HG03108 (cell line): ENCODE measurements at regions not wholly inside any gene's neighbourhood (a gene's known extent, or its start where the extent isn't known, plus 50 kb on each side); places are given as distances from the start of the nearest gene placed in this dataset.
"Not testable (repeated sequence)": the region's sequence is repeated elsewhere in the genome, so short reads cannot be mapped to it uniquely, and the experiment has no call there.

Source experiments
- ATAC-seq: cut with Tn5 transposase; IDR thresholded peaks from one replicate; pipeline ENCODE4 v1.9.1; 2021; ENCODE audit warnings: moderate library complexity; ENCODE audit not compliant: unreplicated experiment

GRCh38 chr4:156553659-156554058 is 417.9 kb downstream of the PDGFC start:
- no peak for ATAC-seq

GRCh38 chr4:156547891-156548290 is 423.7 kb downstream of the PDGFC start:
- no peak for ATAC-seq

- no peak for ATAC-seq
Measured at GRCh38 chr4:156547439-156547838, 424.2 kb downstream of the PDGFC start.

- no peak for ATAC-seq
Measured at GRCh38 chr4:156545003-156545785, 426.4 kb downstream of the PDGFC start.

- ATAC-seq = no peak
Measured at GRCh38 chr4:156539376-156539775, 432.2 kb downstream of the PDGFC start.

- ATAC-seq = no peak
Measured at GRCh38 chr4:156538651-156539257, 432.8 kb downstream of the PDGFC start.

- ATAC-seq = no peak
Measured at GRCh38 chr4:156538210-156538609, 433.4 kb downstream of the PDGFC start.

GRCh38 chr4:156537286-156537685 is 434.3 kb downstream of the PDGFC start:
- ATAC-seq = no peak

- no peak for ATAC-seq
Measured at GRCh38 chr4:156536661-156537060, 434.9 kb downstream of the PDGFC start.

- no peak for ATAC-seq
Measured at GRCh38 chr4:156534205-156534604, 437.4 kb downstream of the PDGFC start.

GRCh38 chr4:156528216-156528615 is 443.4 kb downstream of the PDGFC start:
- ATAC-seq = no peak

- ATAC-seq = no peak
Measured at GRCh38 chr4:156527237-156527993, 444.2 kb downstream of the PDGFC start.

GRCh38 chr4:156523991-156524390 is 447.6 kb downstream of the PDGFC start:
- ATAC-seq = no peak

GRCh38 chr4:156523492-156523891 is 448.1 kb downstream of the PDGFC start:
- ATAC-seq = no peak

GRCh38 chr4:156521631-156522030 is 450.0 kb downstream of the PDGFC start:
- no peak for ATAC-seq

GRCh38 chr4:156517956-156518355 is 453.6 kb downstream of the PDGFC start:
- ATAC-seq = no peak

- no peak for ATAC-seq
Measured at GRCh38 chr4:156517546-156517945, 454.1 kb downstream of the PDGFC start.

GRCh38 chr4:156516698-156517097 is 454.9 kb downstream of the PDGFC start:
- no peak for ATAC-seq

- no peak for ATAC-seq
Measured at GRCh38 chr4:156515295-156515694, 456.3 kb downstream of the PDGFC start.

GRCh38 chr4:156512622-156513021 is 459.0 kb downstream of the PDGFC start:
- ATAC-seq = no peak

- ATAC-seq = not testable (repeated sequence)
Measured at GRCh38 chr4:156509921-156510320, 461.7 kb downstream of the PDGFC start.
